ENCODE measurements at regions not wholly inside any gene's neighbourhood (a gene's known extent, or its start where the extent isn't known, plus 50 kb on each side); places are given as distances from the start of the nearest gene placed in this dataset.

DNA sequence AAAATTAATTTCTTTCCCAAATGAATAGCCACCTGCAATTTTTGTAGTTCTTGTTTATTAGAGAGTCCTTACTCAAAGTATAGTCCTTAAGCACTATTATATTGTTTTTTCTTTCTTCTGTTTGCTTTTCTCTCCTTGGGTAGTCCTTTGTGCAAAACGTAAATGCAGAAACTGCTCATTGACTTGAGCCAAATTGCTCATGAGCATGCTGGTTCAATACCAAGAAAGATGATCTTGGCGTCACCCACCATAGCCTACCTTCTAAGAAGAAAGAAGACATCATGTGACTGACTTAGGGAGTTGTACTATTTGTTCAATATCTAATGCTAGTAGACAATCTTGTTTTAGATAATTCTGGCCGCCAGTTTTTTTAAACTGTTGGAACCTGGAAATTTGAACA, 248.8 kb upstream of the DMRT1 start:
- ATAC-seq (no peak), DNase-seq (no peak)
- no peak overlapping the region for H3K27ac Mint-ChIP-seq
- peaks cover 3% of the 10 kb centered on the region for H3K4me1 Mint-ChIP-seq
- ChIA-PET CTCF (no interaction called here), POLR2A (no interaction called here)
- no peaks in the 10 kb centered on the region for H3K27me3 Mint-ChIP-seq
- H3K36me3 Mint-ChIP-seq (ENCODE audit: low read depth): no peaks in the 10 kb centered on the region
- intact Hi-C loops (cut with DNase I, micrococcal nuclease): loop anchor here in 1 of 2 experiments (10.0 kb wide), 1 partner anchor 62 kb away; no protein-coding TSS in a partner anchor
- no peaks in the 10 kb centered on the region for H3K9me3 Mint-ChIP-seq (ENCODE audit: low read depth)
- H3K4me3 Mint-ChIP-seq: no peak overlapping the region

DNA sequence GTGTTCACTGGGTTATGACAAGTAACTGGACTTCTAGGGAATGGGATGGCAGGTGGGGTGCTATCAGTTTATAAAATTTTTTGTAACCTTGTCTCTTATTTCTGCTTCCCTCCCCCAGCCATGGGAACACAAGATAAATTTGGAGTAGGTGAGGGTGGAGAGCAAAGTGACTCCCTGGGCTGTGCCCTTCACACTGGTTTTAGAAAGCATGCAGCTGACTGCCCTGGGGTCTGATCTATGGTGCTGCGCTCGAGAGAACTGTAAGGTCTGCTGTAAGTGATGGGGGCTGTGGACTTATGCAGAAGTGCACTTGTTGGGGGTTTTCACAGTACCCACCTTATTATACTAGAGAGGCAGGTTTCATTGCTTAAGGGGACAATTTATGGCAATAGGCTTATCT, 247.7 kb upstream of the DMRT1 start:
- ATAC-seq (no peak), DNase-seq (no peak)
- ChIA-PET CTCF (interaction anchor here (0.6 to 1.7 kb wide), 2 partner anchors 9 to 170 kb away, joined by 3 read pairs; no protein-coding TSS in a partner anchor), POLR2A (no interaction called here)
- Mint-ChIP-seq H3K27me3 (no peaks in the 10 kb centered on the region), H3K36me3 (ENCODE audit: low read depth) (no peaks in the 10 kb centered on the region), H3K4me1 (peaks cover 3% of the 10 kb centered on the region), H3K9me3 (ENCODE audit: low read depth) (no peaks in the 10 kb centered on the region), H3K4me3 (no peak overlapping the region), H3K27ac (no peak overlapping the region)
- intact Hi-C loops (cut with DNase I, micrococcal nuclease): loop anchor here in 1 of 2 experiments (10.0 kb wide), 1 partner anchor 61 kb away; no protein-coding TSS in a partner anchor

DNA sequence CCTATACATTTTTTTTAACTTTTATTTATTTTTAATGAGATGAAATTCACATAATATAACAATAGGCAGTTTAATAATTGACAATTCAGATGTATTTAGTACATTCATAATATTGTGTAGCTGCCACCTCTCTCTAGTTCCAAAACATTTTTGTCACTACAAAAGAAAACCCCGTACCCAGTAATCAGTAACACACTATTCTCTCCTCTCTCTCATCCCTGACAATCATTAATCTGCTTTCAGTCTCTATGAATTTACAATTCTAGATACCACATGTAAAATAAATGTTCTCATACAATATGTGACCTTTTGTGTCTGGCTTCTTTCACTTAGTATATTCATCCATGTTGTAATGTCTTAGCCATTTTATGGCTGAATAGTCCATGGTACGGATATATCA, 244.8 kb upstream of the DMRT1 start:
- Mint-ChIP-seq H3K36me3 (ENCODE audit: low read depth) (no peaks in the 10 kb centered on the region), H3K4me3 (no peak overlapping the region), H3K9me3 (ENCODE audit: low read depth) (no peaks in the 10 kb centered on the region), H3K27me3 (peaks cover 7% of the 10 kb centered on the region), H3K4me1 (no peaks in the 10 kb centered on the region), H3K27ac (no peak overlapping the region)
- DNase-seq (no peak), ATAC-seq (no peak)
- CTCF ChIA-PET: no interaction called here
- intact Hi-C loops (cut with DNase I, micrococcal nuclease): loop anchor here in 1 of 2 experiments (10.0 kb wide), 1 partner anchor 58 kb away; no protein-coding TSS in a partner anchor
- POLR2A ChIA-PET: no interaction called here

DNA sequence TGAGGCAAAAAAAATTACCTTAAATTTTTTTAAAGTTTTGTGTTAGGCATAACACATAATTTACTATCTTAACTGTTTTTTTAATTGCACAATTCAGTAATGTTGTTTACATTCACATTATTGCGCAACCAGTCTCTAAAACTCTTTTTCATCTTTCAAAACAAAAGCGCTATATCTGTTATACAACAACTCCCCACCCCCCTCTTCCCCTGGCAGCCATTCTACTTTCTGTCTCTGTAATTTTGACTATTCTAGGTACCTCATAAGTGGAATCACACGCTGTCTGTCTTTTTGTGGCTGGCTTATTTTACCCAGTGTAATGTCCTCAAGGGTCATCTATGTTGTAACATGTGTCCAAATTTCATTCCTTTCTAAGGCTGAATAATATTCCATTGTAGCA, 241.5 kb upstream of the DMRT1 start:
- no peak for DNase-seq
- ATAC-seq: no peak
- H3K27ac Mint-ChIP-seq: no peak overlapping the region
- no peaks in the 10 kb centered on the region for H3K36me3 Mint-ChIP-seq (ENCODE audit: low read depth)
- CTCF ChIA-PET: interaction anchor here (0.6 kb wide), 1 partner anchor 1329 kb away, joined by 3 read pairs; no protein-coding TSS in a partner anchor
- H3K4me1 Mint-ChIP-seq: no peaks in the 10 kb centered on the region
- POLR2A ChIA-PET: no interaction called here
- intact Hi-C loops (cut with DNase I, micrococcal nuclease): no loop called here
- H3K27me3 Mint-ChIP-seq: peaks cover 14% of the 10 kb centered on the region
- H3K4me3 Mint-ChIP-seq: no peak overlapping the region
- no peaks in the 10 kb centered on the region for H3K9me3 Mint-ChIP-seq (ENCODE audit: low read depth)

DNA sequence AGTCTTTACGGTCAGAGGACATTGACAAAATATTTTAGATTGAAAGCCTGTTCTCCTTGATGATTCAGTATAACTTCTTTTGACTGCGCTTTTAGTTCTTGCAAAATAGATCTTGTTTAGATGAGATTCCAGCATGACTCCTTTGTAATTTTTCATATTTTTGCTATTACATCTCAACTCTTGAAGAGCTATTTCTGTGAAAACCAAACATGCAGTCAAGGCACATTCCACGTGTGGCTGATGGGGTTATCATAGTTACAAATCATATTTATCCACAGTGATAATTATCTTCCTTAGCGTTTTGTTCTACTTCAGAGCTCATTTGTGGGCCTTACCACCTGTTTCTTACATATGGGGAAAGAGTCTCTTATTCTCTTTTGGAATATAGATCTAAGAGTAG, 238.8 kb upstream of the DMRT1 start:
- POLR2A ChIA-PET: no interaction called here
- no peaks in the 10 kb centered on the region for H3K36me3 Mint-ChIP-seq (ENCODE audit: low read depth)
- CTCF ChIA-PET: interaction anchor here (0.7 to 1.3 kb wide), 4 partner anchors 8 to 155 kb away, joined by 3 read pairs; no protein-coding TSS in a partner anchor

DNA sequence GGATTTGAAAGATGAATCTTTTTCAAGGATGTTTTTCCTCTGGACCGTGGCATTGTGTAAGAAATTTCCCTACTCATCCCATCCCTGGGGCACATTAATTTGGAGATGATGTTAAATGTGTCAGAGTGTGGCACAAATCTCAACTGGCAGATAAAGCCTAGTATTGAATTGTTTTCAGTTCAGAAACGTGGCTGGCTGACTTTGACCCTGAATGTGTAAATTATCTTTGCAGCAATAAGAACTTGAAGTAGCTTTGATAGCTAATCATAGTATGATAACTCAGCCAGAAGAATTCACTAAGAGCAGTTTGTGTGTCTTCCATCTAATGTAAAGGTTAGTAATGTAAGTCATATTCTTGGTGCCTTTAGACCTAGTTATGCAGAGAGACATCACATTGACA, 238.4 kb upstream of the DMRT1 start:
- ATAC-seq (no peak), DNase-seq (no peak)
- Mint-ChIP-seq H3K27me3 (peaks cover 14% of the 10 kb centered on the region), H3K27ac (no peak overlapping the region), H3K4me1 (no peaks in the 10 kb centered on the region), H3K36me3 (ENCODE audit: low read depth) (no peaks in the 10 kb centered on the region), H3K9me3 (ENCODE audit: low read depth) (no peaks in the 10 kb centered on the region), H3K4me3 (no peak overlapping the region)
- ChIA-PET POLR2A (no interaction called here), CTCF (interaction anchor here (0.7 to 1.3 kb wide), 3 partner anchors 9 to 154 kb away, joined by 3 read pairs; no protein-coding TSS in a partner anchor)
- intact Hi-C loops (cut with DNase I, micrococcal nuclease): no loop called here

More for the DNA sequence above, 238.8 kb upstream of the DMRT1 start:
- H3K4me3 Mint-ChIP-seq: no peak overlapping the region
- DNase-seq (no peak), ATAC-seq (no peak)
- H3K27me3 Mint-ChIP-seq: peaks cover 14% of the 10 kb centered on the region
- intact Hi-C loops (cut with DNase I, micrococcal nuclease): no loop called here
- no peaks in the 10 kb centered on the region for H3K9me3 Mint-ChIP-seq (ENCODE audit: low read depth)
- H3K4me1 Mint-ChIP-seq: no peaks in the 10 kb centered on the region
- H3K27ac Mint-ChIP-seq: no peak overlapping the region

DNA sequence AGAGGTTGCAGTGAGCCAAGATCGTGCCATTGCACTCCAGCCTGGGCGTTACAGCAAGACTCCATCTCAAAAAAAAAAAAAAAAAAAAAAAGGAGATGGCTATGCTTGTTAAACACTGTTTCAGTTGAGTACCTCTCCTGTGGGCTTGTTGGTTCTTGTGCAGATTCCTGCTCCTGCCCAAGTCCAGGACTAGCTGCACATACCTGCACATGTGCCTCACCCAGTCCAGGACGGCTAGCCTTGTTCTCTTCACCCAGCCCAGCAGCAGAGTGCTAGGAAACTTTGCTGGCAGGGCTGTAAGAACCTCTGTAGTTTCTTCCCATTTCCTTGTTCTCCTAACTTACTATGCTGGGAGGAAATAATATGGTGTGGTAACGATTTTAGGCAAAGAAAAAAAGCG, 234.1 kb upstream of the DMRT1 start:
- Mint-ChIP-seq H3K9me3 (ENCODE audit: low read depth) (no peaks in the 10 kb centered on the region), H3K36me3 (ENCODE audit: low read depth) (no peaks in the 10 kb centered on the region), H3K4me3 (no peak overlapping the region), H3K27me3 (peaks cover 7% of the 10 kb centered on the region), H3K27ac (no peak overlapping the region), H3K4me1 (no peaks in the 10 kb centered on the region)
- ATAC-seq: no peak
- DNase-seq: no peak
- ChIA-PET POLR2A (no interaction called here), CTCF (no interaction called here)
- intact Hi-C loops (cut with DNase I, micrococcal nuclease): no loop called here

DNA sequence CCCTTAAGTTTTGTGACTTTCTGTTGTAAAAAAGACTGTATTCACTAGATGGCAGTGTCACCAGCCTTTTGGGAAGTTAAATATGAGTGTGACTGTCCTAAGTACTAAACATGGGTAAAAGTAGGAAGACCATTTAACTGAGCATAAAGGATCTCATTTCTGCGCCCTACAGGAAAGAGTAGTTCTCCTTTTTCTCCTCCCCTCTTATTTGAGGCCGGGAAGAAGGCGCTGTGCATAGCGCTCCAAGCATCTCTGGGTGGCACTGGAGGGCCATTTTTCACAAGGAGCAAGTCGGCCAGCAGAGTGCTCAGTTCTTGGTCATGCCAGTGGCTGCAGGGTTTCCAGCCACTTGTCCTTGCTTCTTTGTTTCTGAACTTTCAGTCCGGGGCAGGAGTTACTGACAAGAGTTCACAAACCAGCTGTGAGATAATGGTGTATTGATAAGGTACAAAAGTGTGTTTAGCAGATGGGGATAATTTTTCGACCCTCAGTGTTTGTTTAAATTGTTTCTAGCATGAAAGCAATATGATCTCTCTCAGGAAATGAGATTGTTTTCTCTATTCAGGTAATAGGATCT, 227.6 kb upstream of the DMRT1 start:
- Mint-ChIP-seq H3K4me1 (peaks cover 4% of the 10 kb centered on the region), H3K27me3 (no peaks in the 10 kb centered on the region), H3K27ac (no peak overlapping the region), H3K36me3 (ENCODE audit: low read depth) (no peaks in the 10 kb centered on the region), H3K4me3 (no peak overlapping the region), H3K9me3 (ENCODE audit: low read depth) (no peaks in the 10 kb centered on the region)
- ChIA-PET CTCF (interaction anchor here (0.7 to 2.1 kb wide), 7 partner anchors 36 to 395 kb away, joined by 3 to 6 read pairs (median 3); no protein-coding TSS in a partner anchor), POLR2A (no interaction called here)
- intact Hi-C loops (cut with DNase I, micrococcal nuclease): loop anchor here (1.0 to 10.0 kb wide), 10 partner anchors 43 to 395 kb away; no protein-coding TSS in a partner anchor
- DNase-seq (peak; percentile 77), ATAC-seq (peak; percentile 98)

DNA sequence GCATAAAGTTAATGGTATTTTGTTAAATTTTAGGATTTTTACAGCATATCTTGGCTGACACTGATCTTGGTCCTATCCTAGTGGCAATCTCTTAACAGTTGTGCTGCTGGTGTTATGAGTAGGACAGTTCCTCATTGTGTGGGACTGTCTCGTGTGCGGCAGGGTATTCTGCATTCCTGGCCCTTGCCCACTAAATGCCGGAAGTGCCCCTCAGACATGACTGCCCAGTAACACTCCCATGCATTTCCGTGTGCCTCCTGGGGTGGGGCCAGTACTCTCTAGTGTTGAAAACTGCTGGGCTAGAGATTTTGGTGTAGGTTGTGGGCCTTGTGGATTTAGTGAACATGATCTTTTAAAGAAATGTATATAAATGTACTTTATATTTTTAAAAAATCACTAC, 227.1 kb upstream of the DMRT1 start:
- CTCF ChIA-PET: interaction anchor here (0.7 to 2.1 kb wide), 4 partner anchors 17 to 197 kb away, joined by 3 to 6 read pairs (median 4); no protein-coding TSS in a partner anchor
- Mint-ChIP-seq H3K27ac (no peak overlapping the region), H3K4me1 (peaks cover 4% of the 10 kb centered on the region), H3K4me3 (no peak overlapping the region), H3K9me3 (ENCODE audit: low read depth) (no peaks in the 10 kb centered on the region), H3K36me3 (ENCODE audit: low read depth) (no peaks in the 10 kb centered on the region), H3K27me3 (no peaks in the 10 kb centered on the region)
- ATAC-seq: no peak
- POLR2A ChIA-PET: no interaction called here
- intact Hi-C loops (cut with DNase I, micrococcal nuclease): loop anchor here (2.0 to 10.0 kb wide), 6 partner anchors 42 to 388 kb away; no protein-coding TSS in a partner anchor
- DNase-seq: no peak

DNA sequence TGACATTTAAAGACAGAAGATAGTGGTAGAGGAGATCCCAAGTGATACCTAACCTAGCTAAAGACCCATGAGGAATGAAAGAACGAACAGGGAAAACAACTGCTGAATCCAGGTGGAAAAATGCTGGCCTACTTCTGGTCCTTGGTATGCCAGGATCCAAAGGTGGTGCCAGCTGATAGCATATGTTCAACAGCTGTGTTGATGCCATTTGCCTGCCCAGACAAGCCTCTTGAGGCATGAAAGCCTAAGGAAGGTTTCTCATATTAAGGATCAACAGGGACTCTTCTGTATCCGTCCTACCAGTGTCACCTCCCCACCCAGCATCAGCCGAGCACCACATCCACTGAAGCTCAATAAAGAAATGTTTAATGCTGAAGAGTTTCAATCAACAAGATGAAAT, 225.7 kb upstream of the DMRT1 start:
- Mint-ChIP-seq H3K27ac (no peak overlapping the region), H3K36me3 (ENCODE audit: low read depth) (no peaks in the 10 kb centered on the region), H3K9me3 (ENCODE audit: low read depth) (no peaks in the 10 kb centered on the region), H3K4me1 (peaks cover 4% of the 10 kb centered on the region), H3K4me3 (no peak overlapping the region), H3K27me3 (no peaks in the 10 kb centered on the region)
- CTCF ChIA-PET: interaction anchor here (0.7 to 2.1 kb wide), 9 partner anchors 16 to 203 kb away, joined by 3 to 8 read pairs (median 3); no protein-coding TSS in a partner anchor
- ATAC-seq (no peak), DNase-seq (no peak)
- POLR2A ChIA-PET: no interaction called here
- intact Hi-C loops (cut with DNase I, micrococcal nuclease): loop anchor here in 1 of 2 experiments (2.0 to 10.0 kb wide), 4 partner anchors 41 to 383 kb away; no protein-coding TSS in a partner anchor

DNA sequence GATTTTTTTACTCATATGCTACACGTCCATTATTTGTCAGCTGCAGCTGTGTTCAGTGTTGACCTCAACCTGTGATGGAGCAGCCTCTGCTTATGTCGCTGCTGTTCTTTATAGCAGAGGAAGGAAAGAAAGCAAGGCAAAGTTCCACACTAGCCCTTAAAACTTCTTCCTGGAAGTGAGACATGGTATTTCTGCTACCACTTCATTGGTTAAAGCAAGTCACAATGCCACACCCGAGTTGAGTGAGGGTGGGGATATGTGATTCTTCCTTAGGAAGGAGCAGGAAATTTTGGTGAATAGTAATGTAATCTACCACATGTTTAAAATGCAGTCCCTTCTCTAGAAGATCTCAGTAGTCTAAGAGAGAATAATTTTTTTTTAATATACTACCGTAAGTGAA, 224.8 kb upstream of the DMRT1 start:
- CTCF ChIA-PET: no interaction called here
- intact Hi-C loops (cut with DNase I, micrococcal nuclease): loop anchor here in 1 of 2 experiments (10.0 kb wide), 1 partner anchor 88 kb away; no protein-coding TSS in a partner anchor

More for the DNA sequence above, 224.8 kb upstream of the DMRT1 start:
- Mint-ChIP-seq H3K27ac (no peak overlapping the region), H3K4me1 (peaks cover 4% of the 10 kb centered on the region), H3K36me3 (ENCODE audit: low read depth) (no peaks in the 10 kb centered on the region), H3K9me3 (ENCODE audit: low read depth) (no peaks in the 10 kb centered on the region), H3K4me3 (no peak overlapping the region), H3K27me3 (no peaks in the 10 kb centered on the region)
- ATAC-seq (no peak), DNase-seq (no peak)
- POLR2A ChIA-PET: interaction anchor here (0.6 kb wide), 1 partner anchor 1640 kb away, joined by 3 read pairs; no protein-coding TSS in a partner anchor

Measured in activated CD4-positive, alpha-beta T cell treated with anti-CD3 and anti-CD28 coated beads for 36 hours (primary cell).